HL-60/S4 (cell line): ENCODE measurements at regions not wholly inside any gene's neighbourhood (a gene's known extent, or its start where the extent isn't known, plus 50 kb on each side); places are given as distances from the start of the nearest gene placed in this dataset.

Source experiments
- in situ Hi-C: fragments of 300-500 bp; cut with MboI; formaldehyde crosslinking; loops from 2 replicates; pipeline ENCODE4 v1.14.3; 2022; ENCODE audit warnings: low sequenced_read_pairs

GRCh38 chr5:61775901-61776300 is 443.8 kb downstream of the ZSWIM6 start:
- in situ Hi-C loops, result no loop called here

GRCh38 chr5:61777292-61777691 is 445.2 kb downstream of the ZSWIM6 start:
- in situ Hi-C loops, result no loop called here

DNA sequence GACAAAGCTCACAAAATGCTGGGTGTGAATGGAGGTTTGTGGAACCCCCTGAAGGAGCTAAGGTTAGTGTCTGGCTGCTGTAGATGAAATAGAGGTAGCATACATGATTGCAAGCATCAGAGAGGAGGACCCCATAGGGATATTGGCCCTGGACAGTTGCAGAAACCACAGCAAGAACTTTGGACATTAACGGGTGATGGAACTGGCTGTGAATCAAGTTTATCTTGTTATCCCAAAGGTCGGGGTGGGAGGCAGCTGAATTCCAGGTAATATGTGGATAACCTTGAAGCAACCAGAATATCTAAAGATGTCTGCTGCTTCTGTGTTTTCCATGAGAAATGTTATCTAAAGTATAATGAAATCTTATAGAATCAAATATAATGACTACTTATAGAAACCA is 447.7 kb downstream of the ZSWIM6 start:
- in situ Hi-C loops, result no loop called here

GRCh38 chr5:61783481-61783880 is 451.4 kb downstream of the ZSWIM6 start:
- in situ Hi-C loops, result no loop called here

DNA sequence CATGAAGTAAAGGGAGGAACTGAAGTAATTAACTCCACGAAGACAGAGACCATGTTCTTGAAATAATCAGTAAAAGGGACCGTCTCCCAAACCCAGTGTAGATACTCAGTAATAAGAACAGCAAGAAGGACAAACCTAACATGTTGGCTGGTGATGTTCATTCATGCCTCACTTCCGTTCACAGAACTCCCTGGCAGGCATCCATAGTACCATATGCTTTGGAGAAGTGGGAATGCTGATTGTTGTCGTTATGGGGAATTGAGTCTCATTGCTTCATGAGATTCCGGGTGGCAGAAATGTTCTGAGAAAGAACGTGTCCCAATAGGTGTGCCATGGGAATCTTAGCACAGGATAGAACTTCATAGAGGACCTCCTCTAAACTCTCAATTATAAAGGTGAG is 452.3 kb downstream of the ZSWIM6 start:
- in situ Hi-C loops, result no loop called here

DNA sequence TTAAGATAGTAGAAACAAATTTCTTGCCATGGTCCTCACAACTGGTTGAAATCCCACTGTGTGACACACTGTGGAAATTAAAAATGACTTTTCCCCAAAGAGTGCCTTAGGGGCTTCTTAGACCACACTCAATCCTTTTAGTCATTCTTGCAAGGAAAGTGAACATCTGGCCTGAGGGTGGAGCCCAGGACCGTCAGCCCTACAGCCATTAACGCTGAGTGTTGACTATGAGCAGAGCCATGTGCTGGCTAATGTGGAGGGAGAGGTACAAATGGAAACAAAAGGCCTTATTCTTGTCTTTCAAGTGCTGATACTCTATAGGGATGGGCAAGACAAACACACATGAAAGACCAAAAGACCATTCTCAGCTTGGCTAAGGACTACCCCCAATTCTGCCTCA is 456.5 kb downstream of the ZSWIM6 start:
- in situ Hi-C loops, result no loop called here

DNA sequence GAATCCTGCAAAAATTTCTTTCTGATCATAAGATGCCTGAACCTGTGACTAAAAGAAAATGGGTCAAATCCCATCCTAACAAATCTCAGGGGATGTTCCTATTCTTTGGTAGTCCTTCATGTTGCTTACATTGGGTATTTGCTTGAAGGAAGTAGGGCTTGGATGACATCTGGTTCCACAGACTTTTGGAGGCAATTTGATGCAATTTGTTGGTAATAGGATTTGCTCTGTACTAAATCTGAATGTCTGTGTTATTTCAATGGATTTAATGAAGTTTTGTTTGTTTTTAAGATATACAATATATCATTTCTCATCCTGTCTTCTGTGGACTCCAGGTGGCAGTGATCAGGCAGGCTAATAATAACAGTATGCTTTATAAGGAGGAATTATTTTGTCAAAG is 457.9 kb downstream of the ZSWIM6 start:
- in situ Hi-C loops, result no loop called here

- in situ Hi-C loops, result no loop called here
Observed at GRCh38 chr5:61790678-61791077, 458.6 kb downstream of the ZSWIM6 start.

DNA sequence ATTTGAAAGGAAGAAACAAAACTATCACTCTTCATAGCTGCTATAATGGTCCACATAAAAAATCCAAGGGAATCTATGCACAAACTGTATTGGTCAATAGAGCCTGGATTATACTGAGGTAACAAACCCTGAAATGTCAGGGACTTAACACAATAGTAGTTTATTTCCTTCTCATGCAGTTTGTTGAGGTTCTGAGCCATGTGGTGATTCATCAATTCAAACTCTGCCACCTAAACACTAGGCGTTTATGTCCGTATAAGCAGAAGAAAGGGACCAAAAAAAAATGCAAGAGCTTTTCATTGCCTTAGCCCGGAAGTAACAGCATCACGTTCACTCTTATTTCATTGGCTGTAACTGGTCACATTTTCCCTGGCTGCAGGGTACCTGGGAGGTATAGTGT is 464.7 kb downstream of the ZSWIM6 start:
- in situ Hi-C loops, result no loop called here

GRCh38 chr5:61800450-61800849 is 468.4 kb downstream of the ZSWIM6 start:
- in situ Hi-C loops, result no loop called here

DNA sequence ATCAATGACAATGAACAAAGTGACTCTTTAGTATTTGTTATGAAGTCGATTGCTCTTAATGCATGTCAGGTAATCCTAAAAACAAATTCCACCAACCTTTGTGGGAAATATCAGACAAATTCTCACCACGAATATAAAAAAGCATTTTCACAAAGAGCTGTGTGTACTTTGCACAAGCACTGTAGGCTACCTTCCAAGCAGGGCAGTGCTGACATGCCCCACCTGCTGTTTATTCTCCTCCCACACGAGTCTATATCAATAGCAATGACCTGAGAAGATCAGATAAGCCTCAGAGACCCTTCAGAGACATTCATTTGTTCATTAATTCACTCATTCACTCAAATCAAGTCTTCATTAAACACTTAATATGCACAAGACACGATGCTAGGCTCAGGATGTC is 469.1 kb downstream of the ZSWIM6 start:
- in situ Hi-C loops, result no loop called here

- in situ Hi-C loops, result no loop called here
Observed at GRCh38 chr5:61802456-61802855, 470.4 kb downstream of the ZSWIM6 start.

GRCh38 chr5:61805101-61805500 is 473.0 kb downstream of the ZSWIM6 start:
- in situ Hi-C loops, result no loop called here

DNA sequence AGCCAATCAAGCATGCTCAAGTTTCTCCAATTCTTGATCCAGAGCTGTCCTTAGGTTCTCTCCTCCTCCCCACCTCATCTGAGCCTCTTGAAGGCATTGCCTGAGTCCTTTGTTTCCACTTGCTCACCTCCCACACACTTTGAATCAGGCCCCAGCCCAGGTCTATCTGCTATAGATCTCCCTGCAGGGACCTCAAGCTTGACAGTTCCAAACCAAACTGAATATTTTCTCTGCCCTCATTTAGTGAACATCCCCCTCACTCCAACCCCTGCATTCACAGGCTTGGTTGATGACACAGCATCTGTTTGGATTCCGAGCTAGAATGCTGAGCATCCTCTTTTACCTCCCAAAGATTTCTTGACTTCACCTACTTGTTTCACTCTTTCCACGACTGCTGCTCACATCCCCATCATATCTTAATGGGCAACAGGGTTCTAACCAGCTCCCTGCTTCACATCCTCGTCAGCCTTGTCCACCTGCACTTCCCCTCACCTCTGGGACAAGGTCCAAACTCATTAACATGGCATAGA is 474.5 kb downstream of the ZSWIM6 start:
- in situ Hi-C loops, result no loop called here

DNA sequence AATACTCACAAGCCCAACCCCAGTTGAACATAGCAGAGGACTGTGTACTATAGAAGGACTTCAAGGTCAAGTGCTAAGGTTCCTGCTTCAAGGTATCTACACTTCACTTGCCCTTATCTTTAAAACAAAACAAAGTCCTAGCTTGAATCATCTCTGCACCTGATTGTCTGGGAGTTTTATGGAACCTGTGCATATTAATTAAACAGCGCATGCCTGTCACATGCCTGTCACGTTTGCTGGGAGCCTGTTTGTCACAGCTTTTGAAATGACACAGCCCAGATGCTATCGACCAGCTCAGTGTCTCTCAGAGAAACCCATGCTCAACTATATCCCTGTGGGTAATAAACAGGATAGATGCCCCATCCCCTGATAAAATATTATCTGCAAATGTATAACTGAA is 476.0 kb downstream of the ZSWIM6 start:
- in situ Hi-C loops, result no loop called here

DNA sequence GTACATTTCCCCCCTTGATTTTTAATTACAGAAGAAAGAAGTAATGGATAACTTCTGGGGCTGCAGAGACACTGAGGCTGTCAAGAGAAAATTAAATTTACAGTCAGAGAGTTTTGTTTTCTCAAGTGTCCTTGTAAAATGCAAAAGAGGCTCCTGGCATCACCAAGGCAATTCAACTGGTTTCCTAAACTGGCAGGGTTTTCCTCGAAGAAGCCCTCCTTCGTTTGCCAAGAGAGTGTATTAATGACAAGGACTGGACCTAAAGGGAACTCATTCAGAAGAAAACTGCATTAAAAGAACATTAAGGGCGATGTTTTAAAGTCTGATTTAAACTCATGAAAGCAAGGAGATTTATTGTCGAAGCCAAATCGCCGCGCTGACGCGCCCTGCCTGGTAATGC is 476.9 kb downstream of the ZSWIM6 start:
- in situ Hi-C loops, result no loop called here

- in situ Hi-C loops, result no loop called here
Observed at GRCh38 chr5:61809651-61810050, 477.6 kb downstream of the ZSWIM6 start.

- in situ Hi-C loops, result no loop called here
Observed at GRCh38 chr5:61811052-61811451, 479.0 kb downstream of the ZSWIM6 start.

DNA sequence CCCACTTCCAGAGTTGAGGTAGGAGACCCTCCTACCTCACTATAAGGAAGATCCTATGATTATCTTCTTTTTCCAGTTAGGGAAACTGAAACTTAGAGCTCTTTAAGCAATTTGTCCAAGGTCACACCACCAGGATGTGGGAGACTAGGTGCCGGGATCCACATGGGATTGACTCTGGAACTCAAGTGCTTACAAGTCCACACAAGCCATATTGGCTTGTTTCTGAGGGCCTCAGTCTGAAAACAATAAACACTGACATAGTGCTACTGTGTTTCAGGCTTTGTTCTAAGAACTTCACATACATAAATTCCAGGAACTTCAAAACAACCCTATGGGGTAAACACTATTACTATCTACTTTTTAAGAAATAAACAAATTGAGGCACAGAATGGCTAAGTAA is 481.3 kb downstream of the ZSWIM6 start:
- in situ Hi-C loops, result no loop called here

GRCh38 chr5:61815339-61815738 is 483.3 kb downstream of the ZSWIM6 start:
- in situ Hi-C loops, result no loop called here

DNA sequence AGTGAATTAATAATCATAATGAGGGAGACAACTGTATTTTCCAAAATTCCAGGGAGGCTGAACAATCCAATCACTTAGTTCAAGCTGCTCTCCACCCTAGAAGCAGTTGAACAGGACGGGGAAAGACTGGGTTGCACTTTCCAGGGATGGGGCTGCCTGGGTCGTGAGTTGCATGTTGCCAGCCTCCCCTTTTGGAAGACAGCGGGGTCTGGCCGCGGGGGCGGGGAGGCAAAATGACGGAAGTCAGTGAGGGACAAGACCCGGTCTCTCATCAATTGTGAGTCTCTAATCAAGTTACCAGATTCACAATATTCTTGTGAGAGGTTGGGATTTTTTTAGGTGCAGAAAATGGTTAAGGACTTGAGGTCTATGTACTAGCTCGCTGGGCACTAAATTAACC is 484.1 kb downstream of the ZSWIM6 start:
- in situ Hi-C loops, result no loop called here

- in situ Hi-C loops, result no loop called here
Observed at GRCh38 chr5:61816585-61817450, 484.8 kb downstream of the ZSWIM6 start.
